Activated T-cell treated with anti-CD3 and anti-CD28 coated beads, Interleukin-2, amount 50 U/mL, for 72 hours (primary cell): ENCODE measurements at regions not wholly inside any gene's neighbourhood (a gene's known extent, or its start where the extent isn't known, plus 50 kb on each side); places are given as distances from the start of the nearest gene placed in this dataset.

Source experiments
- ATAC-seq, 2 donors: fragments of 150-1000 bp; cut with Tn5 transposase; replicated peaks in 1 of 2; 2 replicates each; pipeline ENCODE4 v1.10.0; 2021; ENCODE audit warnings: moderate library complexity in 2 of 2, mild to moderate bottlenecking in 1 of 2
- DNase-seq, 2 donors: peaks; one replicate each; pipeline ENCODE4 v3.0.0; 2021 to 2022; ENCODE audit warnings: mixed read lengths in 1 of 2
- H3K27ac Mint-ChIP-seq: one replicate; pipeline ENCODE4 v1.8.0; 2022; ENCODE audit warnings: mild to moderate bottlenecking, moderate library complexity, mixed read lengths
- H3K27me3 Mint-ChIP-seq: one replicate; pipeline ENCODE4 v1.8.0; 2022; ENCODE audit warnings: low read depth, mixed read lengths
- H3K36me3 Mint-ChIP-seq, 2 donors: one replicate each; pipeline ENCODE4 v1.8.0; 2022; ENCODE audit warnings: mixed read lengths in 2 of 2, mild to moderate bottlenecking in 1 of 2; ENCODE audit not compliant: insufficient read depth in 2 of 2
- H3K4me1 Mint-ChIP-seq: one replicate; pipeline ENCODE4 v1.8.0; 2022; ENCODE audit warnings: low read depth, mixed read lengths
- H3K4me3 Mint-ChIP-seq, 2 donors: one replicate each; pipeline ENCODE4 v1.8.0; 2022; ENCODE audit warnings: mild to moderate bottlenecking in 2 of 2, mixed read lengths in 2 of 2, moderate library complexity in 2 of 2
- H3K9me3 Mint-ChIP-seq, 2 donors: one replicate each; pipeline ENCODE4 v1.8.0; 2022; ENCODE audit warnings: mixed read lengths in 2 of 2

- DNase-seq = no peak
- Mint-ChIP-seq H3K4me3 (no peak overlapping the region), H3K27ac (no peak overlapping the region), H3K36me3 (peaks cover 0 to 2% of the 10 kb centered on the region in 2 donors), H3K9me3 (peaks cover 2 to 5% of the 10 kb centered on the region in 2 donors), H3K4me1 (no peaks in the 10 kb centered on the region), H3K27me3 (peaks cover 30% of the 10 kb centered on the region)
- no peak for ATAC-seq
Measured at GRCh38 chr6:163687075-163687474, 272.6 kb downstream of the QKI start.

- Mint-ChIP-seq H3K4me1 (no peaks in the 10 kb centered on the region), H3K4me3 (no peak overlapping the region), H3K36me3 (peaks cover 0 to 2% of the 10 kb centered on the region in 2 donors), H3K9me3 (peaks cover 2 to 5% of the 10 kb centered on the region in 2 donors), H3K27ac (no peak overlapping the region), H3K27me3 (peaks cover 30% of the 10 kb centered on the region)
- ATAC-seq = no peak
- no peak for DNase-seq
Measured at GRCh38 chr6:163686301-163686700, 271.8 kb downstream of the QKI start.

GRCh38 chr6:163683105-163683622 is 268.6 kb downstream of the QKI start:
- no peak for ATAC-seq
- no peak overlapping the region for H3K4me3 Mint-ChIP-seq
- DNase-seq = no peak
- peaks cover 2 to 5% of the 10 kb centered on the region in 2 donors for H3K9me3 Mint-ChIP-seq
- H3K27me3 Mint-ChIP-seq = peaks cover 19% of the 10 kb centered on the region
- peaks cover 0 to 2% of the 10 kb centered on the region in 2 donors for H3K36me3 Mint-ChIP-seq
- no peak overlapping the region for H3K27ac Mint-ChIP-seq
- H3K4me1 Mint-ChIP-seq = no peaks in the 10 kb centered on the region

- Mint-ChIP-seq H3K4me1 (no peaks in the 10 kb centered on the region), H3K27ac (no peak overlapping the region), H3K9me3 (peaks cover 2 to 5% of the 10 kb centered on the region in 2 donors), H3K36me3 (peaks cover 0 to 2% of the 10 kb centered on the region in 2 donors), H3K27me3 (peaks cover 18% of the 10 kb centered on the region), H3K4me3 (no peak overlapping the region)
- DNase-seq (no peak), ATAC-seq (no peak)
Measured at GRCh38 chr6:163679753-163680152, 265.2 kb downstream of the QKI start.

- peaks cover 11% of the 10 kb centered on the region for H3K27me3 Mint-ChIP-seq
- peaks cover 2 to 5% of the 10 kb centered on the region in 2 donors for H3K9me3 Mint-ChIP-seq
- no peak for ATAC-seq
- no peak overlapping the region for H3K4me3 Mint-ChIP-seq
- no peak overlapping the region for H3K27ac Mint-ChIP-seq
- no peaks in the 10 kb centered on the region for H3K4me1 Mint-ChIP-seq
- DNase-seq = no peak
- H3K36me3 Mint-ChIP-seq = peaks cover 0 to 2% of the 10 kb centered on the region in 2 donors
Measured at GRCh38 chr6:163679012-163679660, 264.6 kb downstream of the QKI start.

- no peak for ATAC-seq
- Mint-ChIP-seq H3K4me3 (no peak overlapping the region), H3K9me3 (no peaks in the 10 kb centered on the region)
Measured at GRCh38 chr6:163675611-163676010, 261.1 kb downstream of the QKI start.

GRCh38 chr6:163672710-163673109 is 258.2 kb downstream of the QKI start:
- H3K4me1 Mint-ChIP-seq = no peaks in the 10 kb centered on the region
- no peak for ATAC-seq
- no peaks in the 10 kb centered on the region for H3K9me3 Mint-ChIP-seq
- no peaks in the 10 kb centered on the region for H3K36me3 Mint-ChIP-seq
- no peak overlapping the region for H3K27ac Mint-ChIP-seq
- H3K27me3 Mint-ChIP-seq = peaks cover 6% of the 10 kb centered on the region
- DNase-seq = no peak
- H3K4me3 Mint-ChIP-seq = no peak overlapping the region

More at GRCh38 chr6:163675611-163676010, 261.1 kb downstream of the QKI start:
- peaks cover 8% of the 10 kb centered on the region for H3K27me3 Mint-ChIP-seq
- no peaks in the 10 kb centered on the region for H3K36me3 Mint-ChIP-seq
- no peak for DNase-seq
- no peak overlapping the region for H3K27ac Mint-ChIP-seq
- no peaks in the 10 kb centered on the region for H3K4me1 Mint-ChIP-seq

- Mint-ChIP-seq H3K4me1 (no peaks in the 10 kb centered on the region), H3K9me3 (no peaks in the 10 kb centered on the region), H3K4me3 (no peak overlapping the region), H3K27ac (no peak overlapping the region), H3K27me3 (peaks cover 6% of the 10 kb centered on the region), H3K36me3 (no peaks in the 10 kb centered on the region)
- ATAC-seq = no peak
- no peak for DNase-seq
Measured at GRCh38 chr6:163671791-163672190, 257.3 kb downstream of the QKI start.

- ATAC-seq = no peak
- Mint-ChIP-seq H3K9me3 (no peaks in the 10 kb centered on the region), H3K27me3 (peaks cover 6% of the 10 kb centered on the region), H3K4me3 (no peak overlapping the region), H3K27ac (no peak overlapping the region), H3K36me3 (no peaks in the 10 kb centered on the region), H3K4me1 (no peaks in the 10 kb centered on the region)
- no peak for DNase-seq
Measured at GRCh38 chr6:163671355-163671754, 256.8 kb downstream of the QKI start.

GRCh38 chr6:163670336-163670735 is 255.8 kb downstream of the QKI start:
- Mint-ChIP-seq H3K4me1 (no peaks in the 10 kb centered on the region), H3K4me3 (no peak overlapping the region), H3K27me3 (peaks cover 6% of the 10 kb centered on the region), H3K36me3 (no peaks in the 10 kb centered on the region), H3K27ac (no peak overlapping the region), H3K9me3 (no peaks in the 10 kb centered on the region)
- DNase-seq (no peak), ATAC-seq (no peak)

GRCh38 chr6:163668061-163668426 is 253.5 kb downstream of the QKI start:
- ATAC-seq (no peak), DNase-seq (no peak)
- Mint-ChIP-seq H3K27me3 (no peaks in the 10 kb centered on the region), H3K4me3 (no peak overlapping the region), H3K9me3 (no peaks in the 10 kb centered on the region), H3K27ac (no peak overlapping the region), H3K4me1 (no peaks in the 10 kb centered on the region), H3K36me3 (no peaks in the 10 kb centered on the region)

- ATAC-seq (no peak), DNase-seq (no peak)
- Mint-ChIP-seq H3K9me3 (no peaks in the 10 kb centered on the region), H3K27me3 (no peaks in the 10 kb centered on the region), H3K4me1 (no peaks in the 10 kb centered on the region), H3K4me3 (peak overlapping the region in 1 of 2 donors; percentile 6), H3K27ac (no peak overlapping the region), H3K36me3 (no peaks in the 10 kb centered on the region)
Measured at GRCh38 chr6:163667372-163668060, 253.0 kb downstream of the QKI start.

GRCh38 chr6:163665464-163665863 is 250.9 kb downstream of the QKI start:
- Mint-ChIP-seq H3K27me3 (peaks cover 10% of the 10 kb centered on the region), H3K9me3 (no peaks in the 10 kb centered on the region), H3K4me1 (no peaks in the 10 kb centered on the region), H3K4me3 (no peak overlapping the region), H3K27ac (no peak overlapping the region), H3K36me3 (no peaks in the 10 kb centered on the region)
- ATAC-seq (no peak), DNase-seq (no peak)
